ENCODE measurements at regions not wholly inside any gene's neighbourhood (a gene's known extent, or its start where the extent isn't known, plus 50 kb on each side); places are given as distances from the start of the nearest gene placed in this dataset.
"Not testable (repeated sequence)": the region's sequence is repeated elsewhere in the genome, so short reads cannot be mapped to it uniquely, and the experiment has no call there.

DNA sequence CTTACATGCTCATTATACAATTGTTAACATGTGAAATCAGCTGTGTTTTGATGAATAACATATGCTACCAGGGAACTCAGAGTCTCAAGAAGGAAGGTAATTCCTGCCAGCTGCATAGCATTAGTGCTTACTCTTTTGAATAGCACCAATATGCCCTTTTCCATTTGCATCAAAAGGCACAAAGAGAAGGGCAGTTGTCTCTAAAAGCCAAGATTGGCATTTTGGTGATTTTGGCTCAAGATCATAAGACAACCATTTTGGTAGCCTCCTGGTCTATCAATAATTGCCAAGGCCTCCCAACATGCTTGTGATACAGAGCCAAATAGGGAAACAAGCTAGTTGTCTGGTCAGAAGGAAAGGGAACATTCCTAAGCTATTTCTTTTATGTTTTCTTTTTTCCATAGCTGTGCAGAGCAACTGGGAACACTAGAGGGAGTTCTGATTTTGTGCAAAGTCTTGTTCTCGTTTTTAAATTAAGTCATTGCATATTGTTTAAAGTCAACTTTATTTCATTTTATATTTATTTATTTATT lies 416.7 kb upstream of the CHORDC1 start:
- Mint-ChIP-seq H3K4me1 (no peaks in the 10 kb centered on the region), H3K36me3 (peaks cover 0 to 2% (median 0%) of the 10 kb centered on the region in 3 donors), H3K27me3 (no peaks in the 10 kb centered on the region), H3K27ac (no peak overlapping the region), H3K4me3 (no peak overlapping the region), H3K9me3 (peaks cover 0 to 15% (median 7%) of the 10 kb centered on the region in 9 donors)
- POLR2A ChIA-PET, result no interaction called here
- no peak for ATAC-seq
- DNase-seq, result no peak

DNA sequence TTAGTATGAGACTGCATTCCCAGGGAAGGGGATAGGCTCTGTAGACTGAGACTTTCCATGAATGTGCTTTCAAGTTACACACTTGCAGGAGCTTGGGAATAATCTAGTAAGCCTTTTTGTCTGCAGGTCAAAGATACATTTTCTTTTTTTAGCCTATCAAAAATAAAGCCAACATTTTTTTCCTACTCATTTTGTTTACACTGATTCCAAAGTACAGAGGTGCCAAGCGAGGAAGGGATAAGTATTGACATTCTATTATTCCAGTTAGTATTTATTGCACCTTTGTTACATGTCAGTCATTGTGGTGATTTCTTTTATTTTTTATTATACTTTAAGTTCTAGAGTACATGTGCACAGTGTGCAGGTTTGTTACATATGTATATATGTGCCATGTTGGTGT lies 413.0 kb upstream of the CHORDC1 start:
- DNase-seq, result no peak
- Mint-ChIP-seq H3K9me3 (peaks cover 0 to 17% (median 8%) of the 10 kb centered on the region in 9 donors), H3K27me3 (no peaks in the 10 kb centered on the region), H3K36me3 (peaks cover 0 to 2% (median 0%) of the 10 kb centered on the region in 3 donors), H3K4me3 (no peak overlapping the region), H3K27ac (no peak overlapping the region), H3K4me1 (no peaks in the 10 kb centered on the region)
- no peak for ATAC-seq
- POLR2A ChIA-PET, result no interaction called here

DNA sequence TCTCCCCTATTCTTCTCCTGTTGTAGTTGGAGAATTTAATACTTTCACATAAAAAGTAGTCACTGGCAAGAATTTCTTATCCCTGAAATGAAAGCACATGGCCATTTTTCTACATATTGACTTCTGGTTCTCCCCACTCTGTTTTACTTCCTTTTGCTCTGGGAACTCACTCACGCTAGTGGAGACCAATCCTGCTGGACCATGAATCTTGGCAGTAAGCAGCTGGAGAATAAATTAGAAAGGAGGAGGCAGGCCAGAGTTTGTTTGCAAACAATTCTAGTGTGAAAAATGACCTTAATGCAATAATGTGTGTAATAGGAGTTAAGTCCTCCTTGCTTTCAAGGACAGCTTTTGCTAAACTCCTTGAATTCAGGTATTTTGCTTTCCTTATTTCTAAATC lies 412.3 kb upstream of the CHORDC1 start:
- ATAC-seq (no peak), DNase-seq (no peak)
- Mint-ChIP-seq H3K36me3 (peaks cover 0 to 2% (median 0%) of the 10 kb centered on the region in 3 donors), H3K4me1 (no peaks in the 10 kb centered on the region), H3K4me3 (no peak overlapping the region), H3K27me3 (no peaks in the 10 kb centered on the region), H3K9me3 (peaks cover 0 to 20% (median 8%) of the 10 kb centered on the region in 9 donors), H3K27ac (no peak overlapping the region)
- POLR2A ChIA-PET, result no interaction called here

DNA sequence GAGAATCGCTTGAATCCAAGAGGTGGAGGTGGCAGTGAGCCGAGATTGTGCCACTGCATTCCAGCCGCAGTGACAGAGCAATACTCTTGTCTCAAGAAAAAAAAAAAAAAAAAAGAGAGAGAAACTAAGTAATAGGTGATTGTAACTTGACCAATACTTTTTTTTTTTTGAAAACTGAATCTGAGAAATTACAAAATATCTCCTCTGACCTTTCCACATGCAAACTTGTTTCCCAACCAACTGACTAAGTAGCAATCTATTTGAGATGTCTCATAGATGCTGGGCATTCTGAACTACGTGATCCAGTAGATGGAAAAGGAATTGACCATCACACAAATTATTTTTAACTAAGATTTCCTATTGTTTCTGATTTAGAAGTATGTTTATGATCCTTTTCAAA lies 407.3 kb upstream of the CHORDC1 start:
- H3K36me3 Mint-ChIP-seq, result peaks cover 0 to 2% (median 0%) of the 10 kb centered on the region in 3 donors
- no peaks in the 10 kb centered on the region for H3K27me3 Mint-ChIP-seq
- H3K9me3 Mint-ChIP-seq, result peaks cover 0 to 19% (median 3%) of the 10 kb centered on the region in 9 donors
- DNase-seq (no peak), ATAC-seq (no peak)
- no peaks in the 10 kb centered on the region for H3K4me1 Mint-ChIP-seq
- no peak overlapping the region for H3K4me3 Mint-ChIP-seq
- POLR2A ChIA-PET, result no interaction called here
- H3K27ac Mint-ChIP-seq, result no peak overlapping the region

DNA sequence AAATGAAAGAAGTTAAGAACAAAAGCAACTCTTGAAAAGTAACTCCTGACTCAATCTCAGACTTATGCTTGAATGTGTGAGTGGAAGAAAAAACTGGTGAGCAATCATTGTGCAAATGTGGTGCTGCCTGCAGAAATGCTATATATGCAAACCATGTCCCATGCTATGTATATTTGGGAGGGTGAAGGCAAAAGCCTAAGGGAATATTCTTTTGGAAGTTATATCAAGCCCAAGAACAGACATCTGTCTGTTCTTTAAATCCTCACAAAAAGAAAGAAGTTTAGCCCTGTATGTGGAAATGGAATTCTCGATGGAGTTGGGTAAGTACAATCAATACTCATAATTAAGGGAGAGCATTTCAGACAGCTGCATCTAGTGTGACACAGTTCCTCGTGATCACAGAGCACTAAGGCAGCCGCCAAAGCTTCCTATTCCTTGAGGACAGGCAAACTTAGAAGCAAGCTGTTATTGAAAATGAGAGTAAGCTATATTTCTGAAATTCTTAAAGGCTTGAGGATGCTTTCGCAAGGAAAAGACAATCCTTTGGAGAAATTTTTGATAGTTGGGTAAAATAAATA lies 406.5 kb upstream of the CHORDC1 start:
- no peak overlapping the region for H3K4me3 Mint-ChIP-seq
- DNase-seq (no peak), ATAC-seq (no peak)
- H3K36me3 Mint-ChIP-seq, result no peaks in the 10 kb centered on the region
- no peaks in the 10 kb centered on the region for H3K27me3 Mint-ChIP-seq
- H3K9me3 Mint-ChIP-seq, result peaks cover 0 to 18% (median 3%) of the 10 kb centered on the region in 9 donors
- POLR2A ChIA-PET, result no interaction called here
- H3K4me1 Mint-ChIP-seq, result no peaks in the 10 kb centered on the region
- no peak overlapping the region for H3K27ac Mint-ChIP-seq

DNA sequence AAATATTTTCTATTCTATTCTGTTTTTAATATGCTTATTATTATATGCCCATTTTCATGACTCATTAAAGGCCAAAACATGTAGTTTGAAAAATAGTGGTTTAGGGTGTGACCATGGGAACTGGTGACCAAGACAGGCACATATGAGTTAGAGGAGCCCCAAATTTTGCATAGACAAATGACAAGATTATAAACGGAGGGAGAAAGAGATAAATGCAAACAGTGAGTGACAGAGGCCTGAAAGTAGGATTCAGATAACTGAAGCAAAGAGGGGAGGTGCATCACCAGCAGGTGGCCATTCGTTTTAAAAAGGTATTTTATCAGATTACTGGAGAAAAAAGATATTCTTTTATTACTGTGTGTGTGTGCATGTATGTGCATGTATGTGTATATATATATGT lies 391.5 kb upstream of the CHORDC1 start:
- Mint-ChIP-seq H3K27me3 (no peaks in the 10 kb centered on the region), H3K27ac (no peak overlapping the region), H3K4me1 (no peaks in the 10 kb centered on the region), H3K9me3 (peaks cover 0 to 8% (median 3%) of the 10 kb centered on the region in 9 donors), H3K36me3 (no peaks in the 10 kb centered on the region), H3K4me3 (no peak overlapping the region)
- no peak for DNase-seq
- no peak for ATAC-seq
- POLR2A ChIA-PET, result no interaction called here

DNA sequence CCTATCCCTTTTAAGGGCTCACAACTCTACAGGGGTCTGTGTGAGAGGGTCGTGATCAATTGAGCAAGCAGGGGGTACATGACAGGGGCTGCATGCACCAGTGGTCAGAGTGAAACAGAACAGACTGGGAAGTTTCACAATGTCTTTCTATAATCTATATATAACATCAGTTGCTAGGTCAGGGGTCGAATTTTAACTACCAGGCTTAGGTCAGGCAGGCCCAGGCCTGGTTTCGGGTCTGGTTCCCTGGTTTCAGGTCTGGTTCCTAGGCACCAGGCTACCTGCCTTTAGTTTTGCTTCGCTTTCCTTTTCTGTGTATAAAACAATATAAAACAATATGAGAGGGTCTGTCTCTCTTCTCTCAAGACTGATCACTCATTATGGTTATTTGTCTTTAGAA lies 390.2 kb upstream of the CHORDC1 start:
- H3K4me1 Mint-ChIP-seq, ATAC-seq, H3K27ac Mint-ChIP-seq, H3K9me3 Mint-ChIP-seq, H3K36me3 Mint-ChIP-seq, H3K4me3 Mint-ChIP-seq, H3K27me3 Mint-ChIP-seq, POLR2A ChIA-PET, DNase-seq: not testable (repeated sequence)

DNA sequence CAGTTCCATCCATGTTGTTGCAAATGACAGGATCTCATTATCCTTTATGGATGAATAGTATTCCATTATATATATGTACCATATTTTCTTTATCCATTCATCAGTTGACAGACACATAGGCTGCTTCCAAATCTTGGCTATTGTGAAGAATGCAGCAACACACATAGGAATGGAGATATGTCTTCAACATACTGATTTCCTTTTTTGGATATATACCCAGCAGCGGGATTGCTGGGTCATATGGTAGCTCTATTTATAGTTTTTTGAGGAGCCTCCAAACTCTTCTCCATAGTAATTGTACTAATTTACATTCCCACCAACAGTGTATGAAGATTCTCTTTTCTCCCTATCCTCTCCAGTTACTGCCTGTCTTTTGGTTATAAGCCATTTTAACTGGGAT lies 383.9 kb upstream of the CHORDC1 start:
- Mint-ChIP-seq H3K9me3 (peaks cover 0 to 17% (median 4%) of the 10 kb centered on the region in 9 donors), H3K27me3 (no peaks in the 10 kb centered on the region), H3K27ac (no peak overlapping the region), H3K4me1 (no peaks in the 10 kb centered on the region), H3K36me3 (no peaks in the 10 kb centered on the region), H3K4me3 (no peak overlapping the region)
- DNase-seq (no peak), ATAC-seq (no peak)
- POLR2A ChIA-PET, result no interaction called here

DNA sequence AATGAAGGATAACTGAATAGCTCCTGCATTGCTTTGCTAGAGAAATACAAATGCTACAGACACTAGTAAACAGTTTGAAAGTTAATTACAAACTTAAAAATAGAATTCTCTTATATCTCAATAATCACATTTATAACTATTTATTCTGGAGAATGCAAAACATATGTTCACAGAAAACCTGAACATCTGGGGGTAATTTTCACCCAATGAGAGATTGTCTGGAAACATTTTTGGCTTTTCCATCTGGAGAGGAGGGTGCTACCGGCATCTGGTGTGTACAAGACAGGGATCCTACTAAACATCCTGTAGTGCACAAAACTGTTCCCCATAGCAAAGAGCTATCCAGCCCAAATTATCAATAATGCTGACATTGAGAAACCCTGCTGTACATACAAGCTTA lies 378.4 kb upstream of the CHORDC1 start:
- POLR2A ChIA-PET, result no interaction called here
- Mint-ChIP-seq H3K36me3 (no peaks in the 10 kb centered on the region), H3K27me3 (no peaks in the 10 kb centered on the region), H3K27ac (no peak overlapping the region), H3K9me3 (peaks cover 3 to 20% (median 9%) of the 10 kb centered on the region in 9 donors), H3K4me1 (no peaks in the 10 kb centered on the region), H3K4me3 (no peak overlapping the region)
- no peak for ATAC-seq
- DNase-seq, result no peak

DNA sequence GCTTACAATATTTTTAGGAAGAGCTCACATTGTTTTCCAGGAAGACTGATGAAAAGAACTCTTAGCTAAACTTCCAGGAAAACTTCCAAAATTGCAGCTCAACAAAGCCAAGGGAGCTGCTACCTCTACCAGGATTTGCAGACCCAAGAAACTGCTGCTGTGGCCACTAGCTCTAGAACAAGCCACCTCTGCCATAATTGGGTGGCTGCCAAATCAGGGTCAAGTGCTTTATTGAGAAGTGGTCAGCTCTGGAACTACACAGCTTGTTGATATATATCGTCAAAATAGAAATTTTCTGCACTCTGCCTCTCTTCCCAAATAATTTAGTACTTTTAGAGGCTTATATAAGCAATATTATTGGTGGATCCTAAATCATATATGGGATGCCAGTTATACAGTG lies 371.8 kb upstream of the CHORDC1 start:
- no peaks in the 10 kb centered on the region for H3K27me3 Mint-ChIP-seq
- no peak overlapping the region for H3K27ac Mint-ChIP-seq
- H3K36me3 Mint-ChIP-seq, result no peaks in the 10 kb centered on the region
- H3K9me3 Mint-ChIP-seq, result peaks cover 0 to 17% (median 5%) of the 10 kb centered on the region in 9 donors
- no peak for DNase-seq
- POLR2A ChIA-PET, result no interaction called here
- H3K4me3 Mint-ChIP-seq, result no peak overlapping the region
- no peaks in the 10 kb centered on the region for H3K4me1 Mint-ChIP-seq
- no peak for ATAC-seq

DNA sequence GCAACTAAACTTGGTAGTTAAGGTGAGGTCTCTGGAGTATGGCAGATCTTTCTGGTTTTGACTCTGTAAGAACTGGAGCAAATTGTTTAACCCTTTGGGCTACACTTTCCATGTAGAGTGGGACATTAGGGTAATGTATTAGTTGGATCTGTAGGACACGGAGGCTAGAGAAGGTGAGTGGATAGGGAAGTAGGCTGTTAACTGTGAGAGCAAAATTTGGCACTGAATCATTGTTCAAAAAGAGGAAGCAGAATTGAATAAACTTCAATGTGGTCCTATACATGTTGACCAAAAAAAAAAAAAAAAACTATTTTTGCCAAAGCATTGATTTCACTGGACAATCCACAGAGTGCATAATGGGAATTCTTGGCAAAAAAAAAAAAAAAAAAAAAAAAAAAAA lies 370.2 kb upstream of the CHORDC1 start:
- H3K27ac Mint-ChIP-seq, result no peak overlapping the region
- POLR2A ChIA-PET, result no interaction called here
- H3K27me3 Mint-ChIP-seq, result no peaks in the 10 kb centered on the region
- DNase-seq (no peak), ATAC-seq (no peak)
- no peak overlapping the region for H3K4me3 Mint-ChIP-seq
- H3K36me3 Mint-ChIP-seq, result no peaks in the 10 kb centered on the region
- no peaks in the 10 kb centered on the region for H3K4me1 Mint-ChIP-seq
- peaks cover 0 to 17% (median 5%) of the 10 kb centered on the region in 9 donors for H3K9me3 Mint-ChIP-seq

DNA sequence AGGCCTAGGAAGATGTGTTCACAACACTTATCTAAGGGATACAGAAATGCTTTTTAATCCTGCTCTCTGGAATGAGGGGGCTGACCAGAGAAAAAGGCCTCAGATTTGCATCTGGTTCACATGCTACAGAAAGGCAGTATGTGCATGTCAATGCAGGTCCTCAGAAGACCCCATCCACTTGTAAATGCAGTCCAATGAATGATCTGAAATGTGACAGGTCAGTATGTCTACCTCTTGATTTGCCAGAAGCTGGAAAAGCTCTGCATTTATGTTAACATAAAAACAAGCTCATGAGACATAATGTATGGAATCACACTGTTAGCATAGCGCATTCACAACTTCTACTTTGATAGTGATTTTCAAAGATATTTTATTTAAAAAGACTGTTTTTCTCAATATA lies 367.4 kb upstream of the CHORDC1 start:
- DNase-seq (no peak), ATAC-seq (no peak)
- Mint-ChIP-seq H3K36me3 (no peaks in the 10 kb centered on the region), H3K27ac (no peak overlapping the region), H3K4me3 (no peak overlapping the region), H3K27me3 (no peaks in the 10 kb centered on the region), H3K9me3 (peaks cover 0 to 14% (median 4%) of the 10 kb centered on the region in 9 donors), H3K4me1 (no peaks in the 10 kb centered on the region)
- POLR2A ChIA-PET, result no interaction called here

DNA sequence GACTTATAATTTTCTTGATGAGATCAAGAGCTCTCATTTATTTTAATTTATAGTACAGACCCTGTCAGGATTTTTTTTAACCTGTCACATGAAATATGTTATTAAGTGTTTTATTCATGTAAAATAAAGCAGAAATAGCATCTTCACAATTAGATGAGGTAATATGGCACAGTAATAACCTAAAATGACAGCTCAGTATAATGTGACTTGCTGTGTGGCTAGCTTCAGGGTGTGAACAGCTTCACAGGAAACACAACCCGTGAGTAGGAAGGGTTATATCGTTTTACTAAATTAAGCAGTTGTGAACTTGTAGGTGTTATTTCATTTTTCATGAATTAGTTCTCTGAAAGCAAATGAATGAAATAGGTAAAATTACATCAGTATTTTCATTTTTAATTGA lies 366.9 kb upstream of the CHORDC1 start:
- DNase-seq (no peak), ATAC-seq (no peak)
- Mint-ChIP-seq H3K36me3 (no peaks in the 10 kb centered on the region), H3K27ac (no peak overlapping the region), H3K4me1 (no peaks in the 10 kb centered on the region), H3K9me3 (peaks cover 0 to 14% (median 4%) of the 10 kb centered on the region in 9 donors), H3K4me3 (no peak overlapping the region), H3K27me3 (no peaks in the 10 kb centered on the region)
- POLR2A ChIA-PET, result no interaction called here

DNA sequence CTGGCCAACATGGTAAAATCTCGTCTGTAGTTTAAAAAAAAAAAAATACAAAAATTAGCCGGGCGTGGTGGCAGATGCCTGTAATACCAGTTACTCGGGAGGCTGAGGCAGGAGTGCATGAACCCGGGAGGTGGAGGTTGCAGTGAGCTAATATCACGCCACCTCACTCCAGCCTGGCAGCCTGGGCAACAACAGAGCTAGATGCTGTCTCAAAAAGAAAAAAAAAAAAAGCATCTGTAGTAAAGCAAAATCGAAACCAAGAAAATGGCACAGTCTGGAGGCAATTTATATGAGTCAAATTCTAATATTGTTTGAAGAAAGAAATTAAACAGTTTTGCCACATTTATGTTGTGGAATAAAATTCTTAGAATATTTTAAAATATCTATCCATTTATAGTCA lies 365.0 kb upstream of the CHORDC1 start:
- POLR2A ChIA-PET, result no interaction called here
- no peak for ATAC-seq
- H3K36me3 Mint-ChIP-seq, result no peaks in the 10 kb centered on the region

More for the DNA sequence above, 365.0 kb upstream of the CHORDC1 start:
- Mint-ChIP-seq H3K4me3 (no peak overlapping the region), H3K4me1 (no peaks in the 10 kb centered on the region), H3K27me3 (no peaks in the 10 kb centered on the region), H3K27ac (no peak overlapping the region), H3K9me3 (peaks cover 0 to 9% (median 0%) of the 10 kb centered on the region in 9 donors)
- DNase-seq, result no peak

Data from naive thymus-derived CD8-positive, alpha-beta T cell (primary cell).